Prostate gland (tissue), 1 donor: ENCODE measurements at regions not wholly inside any gene's neighbourhood (a gene's known extent, or its start where the extent isn't known, plus 50 kb on each side); places are given as distances from the start of the nearest gene placed in this dataset.

ENCODE experiments used
- POLR2A ChIP-seq: fragments of 450-650 bp; IDR thresholded peaks from one replicate; pipeline ENCODE4 v1.6.1; 2016; ENCODE audit warnings: antibody characterized with exemption, mild to moderate bottlenecking
- POLR2AphosphoS5 ChIP-seq: sonication (generic); formaldehyde crosslinking; IDR thresholded peaks from one replicate; pipeline ENCODE4 v1.6.1; 2017; ENCODE audit warnings: antibody characterized with exemption

GRCh38 chr1:29878501-29878900 lies 642.2 kb downstream of the PTPRU start:
- no peak for TF ChIP-seq POLR2AphosphoS5
- TF ChIP-seq POLR2A, result no peak
